OCI-LY7 (cell line): ENCODE measurements at regions not wholly inside any gene's neighbourhood (a gene's known extent, or its start where the extent isn't known, plus 50 kb on each side); places are given as distances from the start of the nearest gene placed in this dataset.

Experiments
- BruUV-seq: library from RNA; stranded (reverse); fragments of 400-500 nt; replicated peaks from 2 replicates; lab custom pipeline; 2021; lab: Mats Ljungman, UMichigan
- CTCF ChIA-PET: fragments of 300-600 bp; sonication (Branson Sonifier 250); formaldehyde crosslinking; loops from one replicate; lab custom pipeline; 2022; ENCODE audit warnings: antibody characterized with exemption; ENCODE audit not compliant: unreplicated experiment; lab: Charles Lee
- POLR2A ChIA-PET: fragments of 300-600 bp; sonication (Branson Sonifier 250); formaldehyde crosslinking; loops from one replicate; lab custom pipeline; 2022; ENCODE audit warnings: antibody characterized with exemption; lab: Charles Lee
- DNase-seq: peaks from one replicate; pipeline ENCODE4 v3.0.0-alpha.2; 2015; ENCODE audit warnings: low spot score
- H2AFZ ChIP-seq: fragments of 200-600 bp; sonication (generic), shearing (Covaris generic); 2 replicates; pipeline ENCODE4 v1.6.1; 2014; ENCODE audit warnings: mild to moderate bottlenecking, antibody characterized with exemption, low read length, moderate library complexity
- H3K27ac ChIP-seq: fragments of 200-600 bp; sonication (generic); 2 replicates; pipeline ENCODE4 v1.5.1; 2014; ENCODE audit warnings: mixed run types, low read depth, mild to moderate bottlenecking, moderate library complexity, low read length, inconsistent platforms; ENCODE audit not compliant: poor library complexity, severe bottlenecking
- H3K36me3 ChIP-seq: fragments of 200-600 bp; sonication (generic); 2 replicates; pipeline ENCODE4 v1.6.1; 2014; ENCODE audit warnings: mild to moderate bottlenecking, antibody characterized with exemption, low read length, moderate library complexity, mixed read lengths; ENCODE audit not compliant: insufficient read depth
- H3K4me1 ChIP-seq: fragments of 200-600 bp; sonication (generic); 2 replicates; pipeline ENCODE4 v1.5.1; 2014; ENCODE audit warnings: mild to moderate bottlenecking, low read length; ENCODE audit not compliant: insufficient read depth, poor library complexity, severe bottlenecking
- H3K4me2 ChIP-seq: fragments of 200-600 bp; sonication (generic); 2 replicates; pipeline ENCODE4 v1.6.1; 2014; ENCODE audit warnings: mild to moderate bottlenecking, low read length
- H3K4me3 ChIP-seq: fragments of 200-600 bp; sonication (generic); 2 replicates; pipeline ENCODE4 v1.5.1; 2014; ENCODE audit warnings: mild to moderate bottlenecking, low read depth, low read length; ENCODE audit not compliant: poor library complexity, severe bottlenecking
- H3K79me2 ChIP-seq: fragments of 200-600 bp; sonication (generic); 2 replicates; pipeline ENCODE4 v1.6.1; 2016; ENCODE audit warnings: low read depth, mild to moderate bottlenecking, low read length, moderate library complexity, mixed read lengths; ENCODE audit not compliant: insufficient read depth
- H3K9me2 ChIP-seq: fragments of 200-600 bp; sonication (generic); 2 replicates; pipeline ENCODE4 v1.6.1; 2016; ENCODE audit warnings: mild to moderate bottlenecking, low read length, mixed read lengths; ENCODE audit not compliant: insufficient read depth
- H3K9me3 ChIP-seq: fragments of 200-600 bp; sonication (generic); 2 replicates; pipeline ENCODE4 v1.6.1; 2014; ENCODE audit warnings: mild to moderate bottlenecking, mixed run types, low read length, mixed read lengths
- H4K20me1 ChIP-seq: fragments of 200-600 bp; sonication (generic); 2 replicates; pipeline ENCODE4 v1.6.1; 2014; ENCODE audit warnings: mild to moderate bottlenecking, antibody characterized with exemption, low read length, moderate library complexity, mixed read lengths; ENCODE audit not compliant: insufficient read depth
- CTCF ChIP-seq: fragments of 200-600 bp; sonication (generic); conservative IDR thresholded peaks from 2 replicates; pipeline ENCODE4 v1.5.1; 2014; ENCODE audit warnings: mild to moderate bottlenecking, antibody characterized with exemption, low read length, moderate library complexity, mixed read lengths
- EZH2phosphoT487 ChIP-seq: fragments of 200-600 bp; sonication (generic); IDR thresholded peaks from 2 replicates; pipeline ENCODE4 v1.6.1; 2018; ENCODE audit warnings: low read depth, borderline replicate concordance, mild to moderate bottlenecking, mixed run types, antibody characterized with exemption, low read length, moderate library complexity, mixed read lengths
- intact Hi-C: fragments of 100-400 bp; cut with micrococcal nuclease; formaldehyde crosslinking; loops from one replicate; pipeline ENCODE4 v1.10.0; 2022; ENCODE audit not compliant: unreplicated experiment

- Histone ChIP-seq H2AFZ (no peak overlapping the region), H3K4me2 (no peak overlapping the region), H3K27ac (no peak overlapping the region), H3K4me1 (no peaks in the 10 kb centered on the region), H3K4me3 (no peak overlapping the region), H3K9me2 (no peaks in the 10 kb centered on the region), H3K36me3 (no peaks in the 10 kb centered on the region), H3K9me3 (no peaks in the 10 kb centered on the region), H4K20me1 (no peaks in the 10 kb centered on the region), H3K79me2 (no peaks in the 10 kb centered on the region)
- intact Hi-C loops: no loop called here
- TF ChIP-seq CTCF: no peak
- TF ChIP-seq EZH2phosphoT487: no peak
- DNase-seq: no peak
- POLR2A ChIA-PET: interaction anchor here (0.8 kb wide), 1 partner anchor 299 kb away, joined by 3 read pairs; no protein-coding TSS in a partner anchor
- no TSS peak for BruUV-seq
- CTCF ChIA-PET: no interaction called here
Measured at GRCh38 chr4:125676156-125676555, 361.4 kb downstream of the FAT4 start.

- no peak overlapping the region for H3K4me3 ChIP-seq
- H3K4me1 ChIP-seq: no peaks in the 10 kb centered on the region
- no peaks in the 10 kb centered on the region for H3K36me3 ChIP-seq
- no peak overlapping the region for H2AFZ ChIP-seq
- ChIA-PET POLR2A (no interaction called here), CTCF (no interaction called here)
- DNase-seq: no peak
- intact Hi-C loops: no loop called here
- H3K4me2 ChIP-seq: no peak overlapping the region
- H4K20me1 ChIP-seq: no peaks in the 10 kb centered on the region
- TF ChIP-seq EZH2phosphoT487: no peak
- TF ChIP-seq CTCF: no peak
- no peaks in the 10 kb centered on the region for H3K9me3 ChIP-seq
- no TSS peak for BruUV-seq
- H3K9me2 ChIP-seq: no peaks in the 10 kb centered on the region
- H3K79me2 ChIP-seq: no peaks in the 10 kb centered on the region
- H3K27ac ChIP-seq: no peak overlapping the region
Measured at GRCh38 chr4:125676583-125676982, 361.8 kb downstream of the FAT4 start.

- intact Hi-C loops: no loop called here
- no peak overlapping the region for H3K27ac ChIP-seq
- H3K4me2 ChIP-seq: no peak overlapping the region
- TF ChIP-seq EZH2phosphoT487 (no peak), CTCF (no peak)
- no peaks in the 10 kb centered on the region for H3K79me2 ChIP-seq
- ChIA-PET CTCF (no interaction called here), POLR2A (no interaction called here)
- H4K20me1 ChIP-seq: no peaks in the 10 kb centered on the region
- H2AFZ ChIP-seq: no peak overlapping the region
- no peaks in the 10 kb centered on the region for H3K9me2 ChIP-seq
- no peaks in the 10 kb centered on the region for H3K36me3 ChIP-seq
- no peaks in the 10 kb centered on the region for H3K4me1 ChIP-seq
- no peak overlapping the region for H3K4me3 ChIP-seq
- no peaks in the 10 kb centered on the region for H3K9me3 ChIP-seq
- BruUV-seq: no TSS peak
- DNase-seq: no peak
Measured at GRCh38 chr4:125677665-125678307, 363.0 kb downstream of the FAT4 start.
